Breast epithelium (tissue), 4 donors: ENCODE measurements at regions not wholly inside any gene's neighbourhood (a gene's known extent, or its start where the extent isn't known, plus 50 kb on each side); places are given as distances from the start of the nearest gene placed in this dataset.

ENCODE experiments used
- DNase-seq, 2 donors: peaks; one replicate each; pipeline ENCODE4 v3.0.0-alpha.2; 2019; ENCODE audit warnings: low spot score in 2 of 2
- H3K27ac ChIP-seq, 2 donors: fragments of 200-600 bp; sonication (generic) in 1 of 2; one replicate each; pipeline ENCODE4 v1.5.1; 2016 to 2019; ENCODE audit warnings: mild to moderate bottlenecking in 1 of 2
- H3K27me3 ChIP-seq, 2 donors: fragments of 200-600 bp; sonication (generic) in 1 of 2; one replicate each; pipeline versions ENCODE4 v1.5.1 to v1.6.0; 2017 to 2019; ENCODE audit warnings: control low read depth in 1 of 2, mild to moderate bottlenecking in 1 of 2
- H3K36me3 ChIP-seq: fragments of 200-600 bp; one replicate; pipeline ENCODE4 v1.5.1; 2019
- H3K4me1 ChIP-seq, 2 donors: fragments of 200-600 bp; sonication (generic); one replicate each; pipeline ENCODE4 v1.5.1; 2016 to 2019; ENCODE audit warnings: control low read depth in 1 of 2
- H3K4me3 ChIP-seq, 3 donors: fragments of 200-600 bp; sonication (generic); 1 replicate in 2 of 3; 2 replicates in 1 of 3; pipeline ENCODE4 v1.5.1; 2016 to 2019; ENCODE audit warnings: mild to moderate bottlenecking in 3 of 3, moderate library complexity in 2 of 3
- H3K9me3 ChIP-seq, 2 donors: fragments of 200-600 bp; sonication (generic) in 1 of 2; one replicate each; pipeline ENCODE4 v1.5.1; 2016 to 2019; ENCODE audit warnings: control low read depth in 1 of 2
- POLR2A ChIP-seq: fragments of 450-650 bp; IDR thresholded peaks from one replicate; pipeline ENCODE4 v1.6.1; 2016; ENCODE audit warnings: antibody characterized with exemption, mild to moderate bottlenecking, moderate library complexity
- POLR2AphosphoS5 ChIP-seq, 3 donors: sonication (generic); formaldehyde crosslinking; IDR thresholded peaks; one replicate each; pipeline ENCODE4 v1.6.1; 2017; ENCODE audit warnings: antibody characterized with exemption in 3 of 3
- intact Hi-C: fragments of 100-400 bp; cut with DNase I; formaldehyde crosslinking; loops from one replicate; pipeline ENCODE4 v1.15.1; 2023; ENCODE audit warnings: low total_unique reads
- TF ChIP-seq, protein P1 (sequence below), 3 donors: fragments of 450-650 bp; IDR thresholded peaks; one replicate each; pipeline ENCODE4 v1.5.1; 2016 to 2017; ENCODE audit warnings: antibody characterized with exemption in 3 of 3, mild to moderate bottlenecking in 3 of 3, moderate library complexity in 3 of 3

DNA sequence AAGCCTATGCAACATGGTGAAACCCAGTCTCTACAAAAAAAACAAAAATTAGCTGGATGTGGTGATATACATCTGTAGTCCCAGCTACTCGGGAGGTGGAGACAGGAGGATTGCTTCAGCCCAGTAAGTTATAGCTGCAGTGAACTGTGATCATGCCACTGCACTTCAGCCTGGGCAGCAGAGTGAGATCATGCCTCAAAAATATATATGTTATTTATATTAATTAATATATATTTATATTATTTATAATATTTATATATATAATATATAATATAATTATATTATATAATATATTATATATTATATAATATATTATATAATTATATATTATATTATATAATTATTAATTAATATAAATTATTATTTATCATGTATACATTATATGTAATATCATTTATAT lies 1158.4 kb upstream of the AUTS2 start:
- no peaks in the 10 kb centered on the region for H3K27me3 ChIP-seq
- H3K36me3 ChIP-seq = no peaks in the 10 kb centered on the region
- H3K9me3 ChIP-seq = no peaks in the 10 kb centered on the region
- no peak overlapping the region for H3K27ac ChIP-seq
- DNase-seq = no peak
- no peaks in the 10 kb centered on the region for H3K4me1 ChIP-seq
- no peak for TF ChIP-seq POLR2A
- TF ChIP-seq POLR2AphosphoS5 (IDR thresholded peaks at IDR 0.05) = no peak
- TF ChIP-seq, protein P1, sequence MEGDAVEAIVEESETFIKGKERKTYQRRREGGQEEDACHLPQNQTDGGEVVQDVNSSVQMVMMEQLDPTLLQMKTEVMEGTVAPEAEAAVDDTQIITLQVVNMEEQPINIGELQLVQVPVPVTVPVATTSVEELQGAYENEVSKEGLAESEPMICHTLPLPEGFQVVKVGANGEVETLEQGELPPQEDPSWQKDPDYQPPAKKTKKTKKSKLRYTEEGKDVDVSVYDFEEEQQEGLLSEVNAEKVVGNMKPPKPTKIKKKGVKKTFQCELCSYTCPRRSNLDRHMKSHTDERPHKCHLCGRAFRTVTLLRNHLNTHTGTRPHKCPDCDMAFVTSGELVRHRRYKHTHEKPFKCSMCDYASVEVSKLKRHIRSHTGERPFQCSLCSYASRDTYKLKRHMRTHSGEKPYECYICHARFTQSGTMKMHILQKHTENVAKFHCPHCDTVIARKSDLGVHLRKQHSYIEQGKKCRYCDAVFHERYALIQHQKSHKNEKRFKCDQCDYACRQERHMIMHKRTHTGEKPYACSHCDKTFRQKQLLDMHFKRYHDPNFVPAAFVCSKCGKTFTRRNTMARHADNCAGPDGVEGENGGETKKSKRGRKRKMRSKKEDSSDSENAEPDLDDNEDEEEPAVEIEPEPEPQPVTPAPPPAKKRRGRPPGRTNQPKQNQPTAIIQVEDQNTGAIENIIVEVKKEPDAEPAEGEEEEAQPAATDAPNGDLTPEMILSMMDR (IDR thresholded peaks at IDR 0.05) = no peak
- intact Hi-C loops = no loop called here
- H3K4me3 ChIP-seq = no peak overlapping the region

DNA sequence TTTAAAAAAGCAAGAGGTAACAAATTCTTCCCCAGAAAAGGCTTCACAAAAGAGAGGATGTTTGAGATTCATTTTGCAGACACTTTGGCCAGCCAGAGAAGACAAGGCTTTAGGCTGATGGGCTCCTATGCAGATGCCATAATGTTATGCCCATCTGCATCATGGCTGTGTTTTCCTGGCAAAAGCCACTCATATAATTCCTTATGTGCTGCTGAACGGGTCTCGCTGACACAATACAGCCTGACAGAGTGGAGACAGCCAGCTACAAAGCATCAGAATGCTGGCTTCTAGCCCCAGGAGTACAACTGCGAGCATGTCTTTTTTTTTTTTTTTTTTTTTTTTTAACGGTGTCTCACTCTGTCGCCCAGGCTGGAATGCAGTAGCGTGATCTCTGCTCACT lies 1157.4 kb upstream of the AUTS2 start:
- Histone ChIP-seq H3K4me3 (no peak overlapping the region), H3K36me3 (no peaks in the 10 kb centered on the region), H3K27ac (no peak overlapping the region), H3K4me1 (no peaks in the 10 kb centered on the region), H3K27me3 (no peaks in the 10 kb centered on the region), H3K9me3 (no peaks in the 10 kb centered on the region)
- intact Hi-C loops = no loop called here
- no peak for TF ChIP-seq POLR2A
- DNase-seq = no peak

GRCh38 chr7:68441645-68442044 lies 1156.6 kb upstream of the AUTS2 start:
- TF ChIP-seq, protein P1 (IDR thresholded peaks at IDR 0.05) = no peak
- TF ChIP-seq POLR2A (no peak), POLR2AphosphoS5 (IDR thresholded peaks at IDR 0.05) (no peak)
- Histone ChIP-seq H3K4me1 (no peaks in the 10 kb centered on the region), H3K9me3 (no peaks in the 10 kb centered on the region), H3K27ac (no peak overlapping the region), H3K36me3 (no peaks in the 10 kb centered on the region), H3K4me3 (no peak overlapping the region), H3K27me3 (no peaks in the 10 kb centered on the region)
- DNase-seq = no peak
- intact Hi-C loops = no loop called here

GRCh38 chr7:68442931-68443631 lies 1155.2 kb upstream of the AUTS2 start:
- H3K4me1 ChIP-seq = no peaks in the 10 kb centered on the region
- H3K36me3 ChIP-seq = no peaks in the 10 kb centered on the region
- intact Hi-C loops = no loop called here
- H3K4me3 ChIP-seq = no peak overlapping the region
- DNase-seq = no peak
- peaks cover 0 to 4% of the 10 kb centered on the region in 2 donors for H3K9me3 ChIP-seq
- H3K27me3 ChIP-seq = no peaks in the 10 kb centered on the region
- H3K27ac ChIP-seq = no peak overlapping the region
- TF ChIP-seq POLR2A (no peak), POLR2AphosphoS5 (IDR thresholded peaks at IDR 0.05) (no peak)
- TF ChIP-seq, protein P1 (IDR thresholded peaks at IDR 0.05) = no peak

DNA sequence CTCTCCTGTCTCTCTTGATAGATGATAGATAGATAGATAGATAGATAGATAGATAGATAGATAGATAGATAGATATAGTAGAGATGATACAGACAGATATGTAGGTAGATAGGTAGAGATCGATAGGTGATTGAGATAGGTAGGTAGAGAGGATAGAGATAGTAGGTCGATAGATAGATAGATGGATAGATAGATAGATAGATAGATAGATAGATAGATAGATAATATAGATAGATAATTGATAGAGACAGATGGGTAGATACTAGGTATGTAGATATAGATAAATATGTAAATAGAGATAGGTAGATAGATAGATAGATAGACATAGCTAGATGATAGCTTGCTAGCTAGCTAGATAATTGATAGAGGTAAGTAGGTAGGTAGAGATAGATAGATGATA lies 1154.2 kb upstream of the AUTS2 start:
- no peak for DNase-seq
- TF ChIP-seq, protein P1 (IDR thresholded peaks at IDR 0.05) = no peak
- TF ChIP-seq POLR2A (no peak), POLR2AphosphoS5 (IDR thresholded peaks at IDR 0.05) (no peak)
- Histone ChIP-seq H3K27me3 (no peaks in the 10 kb centered on the region), H3K27ac (no peak overlapping the region), H3K36me3 (no peaks in the 10 kb centered on the region), H3K9me3 (peaks cover 0 to 4% of the 10 kb centered on the region in 2 donors), H3K4me3 (no peak overlapping the region), H3K4me1 (no peaks in the 10 kb centered on the region)
- intact Hi-C loops = no loop called here
